ENCODE measurements at regions not wholly inside any gene's neighbourhood (a gene's known extent, or its start where the extent isn't known, plus 50 kb on each side); places are given as distances from the start of the nearest gene placed in this dataset.

GRCh38 chr6:6882592-6882991 lies 225.2 kb upstream of the RREB1 start:
- Mint-ChIP-seq H3K27ac (no peak overlapping the region), H3K4me3 (no peak overlapping the region), H3K27me3 (no peaks in the 10 kb centered on the region), H3K9me3 (no peaks in the 10 kb centered on the region), H3K36me3 (no peaks in the 10 kb centered on the region), H3K4me1 (peaks cover 9% of the 10 kb centered on the region)
- DNase-seq (ENCODE audit: low spot score in 2 of 2) (no peak), ATAC-seq (ENCODE audit: low read depth) (no peak)

GRCh38 chr6:6883011-6883410 lies 224.8 kb upstream of the RREB1 start:
- no peak overlapping the region for H3K27ac Mint-ChIP-seq

DNA sequence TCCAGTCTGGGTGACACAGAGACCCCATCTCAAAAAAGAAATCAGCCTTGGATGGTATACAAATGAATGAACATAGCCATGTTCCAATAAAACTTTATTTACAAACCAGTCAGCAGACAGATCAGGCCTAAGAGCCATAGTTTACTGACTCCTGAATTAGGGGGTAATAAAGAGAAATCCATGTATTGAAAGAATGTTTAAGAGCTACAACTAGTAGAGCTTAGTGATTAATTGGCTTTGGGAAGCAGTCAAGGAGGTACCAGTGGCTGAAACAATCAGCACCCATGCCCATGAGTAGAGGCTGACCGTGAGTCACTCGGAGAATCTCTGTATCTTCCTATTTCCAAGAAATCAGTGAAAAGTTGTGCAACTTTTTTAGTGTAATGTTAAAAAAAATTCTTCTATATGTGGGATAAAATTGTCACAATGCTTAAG lies 223.6 kb upstream of the RREB1 start:
- DNase-seq (ENCODE audit: low spot score in 2 of 2) (no peak), ATAC-seq (ENCODE audit: low read depth) (no peak)
- no peak overlapping the region for H3K4me3 Mint-ChIP-seq
- no peaks in the 10 kb centered on the region for H3K27me3 Mint-ChIP-seq
- no peaks in the 10 kb centered on the region for H3K36me3 Mint-ChIP-seq
- H3K9me3 Mint-ChIP-seq: no peaks in the 10 kb centered on the region
- no peak overlapping the region for H3K27ac Mint-ChIP-seq
- H3K4me1 Mint-ChIP-seq: peaks cover 5% of the 10 kb centered on the region

More at GRCh38 chr6:6883011-6883410, 224.8 kb upstream of the RREB1 start:
- ATAC-seq (ENCODE audit: low read depth) (no peak), DNase-seq (ENCODE audit: low spot score in 2 of 2) (no peak)
- no peak overlapping the region for H3K4me3 Mint-ChIP-seq
- H3K9me3 Mint-ChIP-seq: no peaks in the 10 kb centered on the region
- H3K27me3 Mint-ChIP-seq: no peaks in the 10 kb centered on the region
- H3K4me1 Mint-ChIP-seq: peaks cover 9% of the 10 kb centered on the region
- no peaks in the 10 kb centered on the region for H3K36me3 Mint-ChIP-seq

GRCh38 chr6:6884916-6885315 lies 222.8 kb upstream of the RREB1 start:
- Mint-ChIP-seq H3K9me3 (no peaks in the 10 kb centered on the region), H3K4me3 (no peak overlapping the region), H3K27ac (no peak overlapping the region), H3K4me1 (no peaks in the 10 kb centered on the region), H3K36me3 (no peaks in the 10 kb centered on the region), H3K27me3 (no peaks in the 10 kb centered on the region)
- DNase-seq (ENCODE audit: low spot score in 2 of 2) (no peak), ATAC-seq (ENCODE audit: low read depth) (no peak)

DNA sequence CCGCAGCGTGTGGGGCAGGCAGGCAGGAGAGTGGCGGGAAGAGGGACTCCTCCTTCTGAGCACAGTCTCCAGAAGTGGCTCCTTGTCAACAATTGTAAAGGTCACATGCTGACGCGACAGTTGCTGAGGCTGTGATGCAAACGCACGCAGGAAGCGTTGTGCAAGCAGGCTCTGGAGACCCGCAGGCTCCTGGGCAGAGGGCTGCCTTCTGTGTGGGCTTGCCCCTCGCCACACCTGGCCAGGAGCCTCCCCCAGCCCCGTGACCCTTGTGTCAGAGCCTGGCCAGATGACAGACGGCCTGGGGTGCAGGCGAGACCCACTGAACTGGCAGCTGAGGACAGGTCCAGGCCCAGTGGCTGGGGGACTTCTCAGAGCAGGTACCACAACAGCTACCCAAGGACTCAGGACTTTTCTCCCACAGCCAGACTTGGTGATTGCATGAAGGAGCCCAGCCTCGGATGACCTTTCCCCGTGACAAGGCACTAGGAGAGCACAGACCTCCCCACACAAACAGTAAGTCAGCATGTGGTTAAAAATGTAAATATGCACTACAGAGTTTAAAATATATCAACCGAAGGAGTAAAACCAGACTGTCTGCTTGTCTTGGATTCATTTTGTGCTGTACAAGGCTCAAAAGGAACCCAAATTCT lies 222.1 kb upstream of the RREB1 start:
- Mint-ChIP-seq H3K4me3 (no peak overlapping the region), H3K27ac (no peak overlapping the region)
- no peak for ATAC-seq (ENCODE audit: low read depth)

GRCh38 chr6:6886171-6886885 lies 221.4 kb upstream of the RREB1 start:
- no peaks in the 10 kb centered on the region for H3K36me3 Mint-ChIP-seq
- DNase-seq (ENCODE audit: low spot score in 2 of 2): no peak
- no peaks in the 10 kb centered on the region for H3K4me1 Mint-ChIP-seq
- H3K27me3 Mint-ChIP-seq: no peaks in the 10 kb centered on the region
- no peak for ATAC-seq (ENCODE audit: low read depth)
- no peaks in the 10 kb centered on the region for H3K9me3 Mint-ChIP-seq
- no peak overlapping the region for H3K27ac Mint-ChIP-seq
- no peak overlapping the region for H3K4me3 Mint-ChIP-seq

More for the DNA sequence above, 222.1 kb upstream of the RREB1 start:
- Mint-ChIP-seq H3K36me3 (no peaks in the 10 kb centered on the region), H3K4me1 (no peaks in the 10 kb centered on the region), H3K9me3 (no peaks in the 10 kb centered on the region), H3K27me3 (no peaks in the 10 kb centered on the region)
- DNase-seq (ENCODE audit: low spot score in 2 of 2): no peak

DNA sequence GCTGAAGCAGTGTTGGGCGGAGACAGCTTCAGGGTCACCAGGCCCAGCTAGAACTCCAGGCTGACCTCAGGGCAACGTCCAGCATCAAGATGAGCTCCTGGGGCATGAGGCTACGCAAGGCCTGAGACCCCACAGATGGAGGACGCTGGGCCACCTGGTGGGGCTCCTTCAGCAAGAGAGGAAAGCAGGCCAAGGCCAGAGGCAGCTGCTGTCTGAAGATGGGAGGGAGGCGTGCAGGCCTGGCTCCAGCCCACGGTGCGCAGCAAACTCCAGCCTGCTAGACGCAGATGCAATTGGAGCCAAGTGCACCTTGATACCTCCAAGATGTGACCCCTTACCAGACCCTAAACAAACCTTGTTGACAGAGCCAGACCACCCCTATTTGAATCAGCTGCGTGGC lies 220.9 kb upstream of the RREB1 start:
- no peaks in the 10 kb centered on the region for H3K36me3 Mint-ChIP-seq
- H3K4me3 Mint-ChIP-seq: no peak overlapping the region
- H3K4me1 Mint-ChIP-seq: no peaks in the 10 kb centered on the region
- DNase-seq (ENCODE audit: low spot score in 2 of 2) (no peak), ATAC-seq (ENCODE audit: low read depth) (no peak)
- H3K27ac Mint-ChIP-seq: no peak overlapping the region
- H3K27me3 Mint-ChIP-seq: no peaks in the 10 kb centered on the region
- H3K9me3 Mint-ChIP-seq: no peaks in the 10 kb centered on the region

DNA sequence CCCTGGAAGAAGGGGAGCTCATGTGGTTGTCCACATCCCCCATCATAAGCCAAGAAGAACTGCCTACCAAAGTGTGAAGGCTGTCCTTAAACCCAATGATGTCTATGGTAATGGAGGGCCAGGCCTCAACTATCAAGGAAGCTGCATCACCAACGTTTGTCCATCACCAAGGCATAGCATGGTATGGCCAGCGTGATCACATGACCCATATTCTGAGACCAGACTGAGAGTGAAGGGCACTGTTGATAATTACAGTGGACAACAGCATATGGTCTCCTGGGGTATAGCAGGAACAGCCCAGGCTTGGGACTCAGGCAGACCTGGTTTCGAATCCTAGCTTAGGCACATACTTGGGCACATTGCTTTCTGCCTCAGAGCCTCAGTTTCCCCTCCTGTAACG lies 218.2 kb upstream of the RREB1 start:
- H3K36me3 Mint-ChIP-seq: no peaks in the 10 kb centered on the region
- no peak overlapping the region for H3K27ac Mint-ChIP-seq
- no peak for DNase-seq (ENCODE audit: low spot score in 2 of 2)
- H3K4me3 Mint-ChIP-seq: no peak overlapping the region
- H3K27me3 Mint-ChIP-seq: peaks cover 3% of the 10 kb centered on the region
- no peaks in the 10 kb centered on the region for H3K9me3 Mint-ChIP-seq
- H3K4me1 Mint-ChIP-seq: no peaks in the 10 kb centered on the region
- no peak for ATAC-seq (ENCODE audit: low read depth)

DNA sequence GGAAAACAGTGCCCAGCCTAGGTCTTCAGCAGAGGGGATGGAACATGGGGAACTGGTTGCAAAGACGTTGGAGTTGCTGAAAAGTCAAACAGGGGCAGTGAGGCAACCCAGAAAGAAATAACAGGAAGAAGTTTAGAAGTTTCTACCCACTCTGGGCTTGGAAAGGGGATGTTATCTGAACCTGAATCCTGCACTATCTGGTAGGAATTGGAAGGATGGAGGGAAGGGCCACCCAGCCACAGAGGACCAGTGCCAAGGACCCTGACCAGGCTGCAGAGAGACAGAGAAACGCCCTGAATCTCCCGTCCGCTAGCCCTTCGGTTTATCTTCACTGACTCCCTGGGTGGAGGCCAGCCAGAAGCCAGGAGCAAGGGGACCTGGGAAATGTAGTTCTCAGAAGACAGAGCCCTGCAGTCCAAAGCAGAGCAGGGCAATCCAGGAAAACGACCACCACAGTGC lies 217.3 kb upstream of the RREB1 start:
- no peak for ATAC-seq (ENCODE audit: low read depth)
- no peak overlapping the region for H3K27ac Mint-ChIP-seq
- no peaks in the 10 kb centered on the region for H3K9me3 Mint-ChIP-seq
- no peak overlapping the region for H3K4me3 Mint-ChIP-seq
- H3K27me3 Mint-ChIP-seq: peaks cover 3% of the 10 kb centered on the region
- no peak for DNase-seq (ENCODE audit: low spot score in 2 of 2)
- H3K36me3 Mint-ChIP-seq: no peaks in the 10 kb centered on the region
- H3K4me1 Mint-ChIP-seq: no peaks in the 10 kb centered on the region

GRCh38 chr6:6891125-6891721 lies 216.5 kb upstream of the RREB1 start:
- DNase-seq (ENCODE audit: low spot score in 2 of 2): no peak
- H3K9me3 Mint-ChIP-seq: no peaks in the 10 kb centered on the region
- no peak for ATAC-seq (ENCODE audit: low read depth)
- H3K27me3 Mint-ChIP-seq: peaks cover 3% of the 10 kb centered on the region
- H3K4me3 Mint-ChIP-seq: no peak overlapping the region
- no peaks in the 10 kb centered on the region for H3K4me1 Mint-ChIP-seq
- no peaks in the 10 kb centered on the region for H3K36me3 Mint-ChIP-seq
- H3K27ac Mint-ChIP-seq: no peak overlapping the region

DNA sequence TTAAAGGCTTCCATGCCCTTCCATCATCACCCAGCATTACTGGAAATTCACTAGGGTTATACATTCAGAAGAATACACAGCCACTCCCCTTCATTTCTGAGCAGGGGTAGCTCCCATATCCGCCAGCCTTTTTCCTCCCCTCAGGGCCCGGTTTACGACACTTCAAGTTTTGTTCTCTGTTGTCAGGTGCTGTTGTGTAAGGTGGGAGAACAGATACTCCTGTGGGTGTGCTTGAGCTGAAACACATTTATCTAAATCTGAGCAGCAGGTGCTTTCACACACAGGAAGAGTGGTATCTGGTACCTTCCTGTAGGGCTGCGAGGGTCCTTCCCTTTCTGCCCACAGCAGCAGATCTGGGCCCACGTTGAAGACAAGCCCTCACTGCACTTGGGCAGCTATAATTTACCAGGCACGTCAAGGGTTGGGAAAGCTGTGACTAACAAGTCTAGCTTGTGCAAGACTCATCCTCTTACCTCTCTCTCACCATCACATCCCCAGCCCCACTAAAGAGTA lies 215.8 kb upstream of the RREB1 start:
- Mint-ChIP-seq H3K36me3 (no peaks in the 10 kb centered on the region), H3K9me3 (no peaks in the 10 kb centered on the region), H3K27ac (no peak overlapping the region), H3K27me3 (peaks cover 3% of the 10 kb centered on the region), H3K4me1 (no peaks in the 10 kb centered on the region), H3K4me3 (no peak overlapping the region)
- ATAC-seq (ENCODE audit: low read depth): no peak
- no peak for DNase-seq (ENCODE audit: low spot score in 2 of 2)

DNA sequence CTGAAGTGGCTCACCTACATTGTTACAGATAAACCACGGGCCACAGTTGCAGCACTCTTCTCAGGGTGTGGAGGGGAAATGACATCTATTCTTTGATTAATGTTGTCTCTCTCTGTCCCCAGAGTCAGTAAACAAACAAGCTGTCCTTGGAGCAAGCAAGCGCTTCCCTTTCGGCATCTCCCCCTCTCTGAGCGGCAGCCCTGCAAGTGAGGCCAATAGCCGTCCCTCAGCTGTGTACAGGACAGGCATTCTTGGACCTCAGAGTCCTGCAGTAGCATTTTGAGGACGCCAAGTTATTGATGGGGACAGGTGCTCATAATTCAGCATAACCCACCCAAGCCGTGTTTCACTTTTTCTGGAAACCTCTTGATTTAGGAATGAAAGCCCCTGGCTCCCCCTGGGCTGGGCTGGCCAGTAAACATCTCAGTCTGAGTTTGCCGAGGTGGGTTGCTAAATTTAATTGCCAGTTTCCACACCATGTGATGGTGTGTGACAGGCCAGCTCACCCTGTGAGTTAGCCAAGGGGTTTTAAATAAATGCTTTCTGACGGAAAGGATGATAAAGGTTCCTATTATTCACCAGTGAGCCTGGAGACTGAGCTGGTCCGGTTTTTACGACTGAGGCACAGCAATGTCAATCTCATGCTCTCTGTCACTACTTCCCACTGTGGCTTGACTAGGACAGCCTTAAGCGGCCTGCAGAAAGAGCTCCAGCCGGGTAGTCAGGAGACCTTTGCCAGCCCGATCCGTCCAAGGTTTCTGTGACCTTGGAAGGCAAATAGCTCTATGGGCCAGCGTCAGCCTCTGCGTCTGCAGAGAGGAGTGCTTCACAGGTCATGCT lies 214.8 kb upstream of the RREB1 start:
- DNase-seq (ENCODE audit: low spot score in 2 of 2): no peak
- no peak for ATAC-seq (ENCODE audit: low read depth)
- Mint-ChIP-seq H3K4me3 (no peak overlapping the region), H3K4me1 (no peaks in the 10 kb centered on the region), H3K27ac (no peak overlapping the region), H3K36me3 (no peaks in the 10 kb centered on the region), H3K9me3 (no peaks in the 10 kb centered on the region), H3K27me3 (peaks cover 3% of the 10 kb centered on the region)

DNA sequence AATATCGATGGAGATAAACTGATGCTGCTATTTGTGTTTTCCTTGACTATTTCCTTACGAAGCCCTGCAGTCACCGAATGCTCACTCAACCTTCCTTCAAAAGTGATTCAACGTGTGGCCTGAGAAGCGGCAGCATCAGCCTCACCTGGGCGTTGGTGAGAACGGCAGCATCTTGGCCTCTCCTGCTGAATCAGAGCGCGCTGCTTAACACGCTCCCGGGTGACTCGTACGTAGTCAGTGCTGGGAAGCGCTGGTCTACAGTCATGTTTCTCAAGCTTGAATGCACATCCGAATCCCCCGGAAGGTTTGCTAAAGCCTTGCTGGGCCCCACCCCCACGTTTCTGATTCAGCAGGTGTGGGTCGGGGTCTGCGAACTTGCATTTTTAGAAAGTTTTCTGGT lies 214.1 kb upstream of the RREB1 start:
- no peak overlapping the region for H3K27ac Mint-ChIP-seq
- H3K36me3 Mint-ChIP-seq: no peaks in the 10 kb centered on the region
- H3K9me3 Mint-ChIP-seq: no peaks in the 10 kb centered on the region
- no peaks in the 10 kb centered on the region for H3K4me1 Mint-ChIP-seq
- ATAC-seq (ENCODE audit: low read depth) (no peak), DNase-seq (ENCODE audit: low spot score in 2 of 2) (no peak)
- no peak overlapping the region for H3K4me3 Mint-ChIP-seq
- H3K27me3 Mint-ChIP-seq: peaks cover 3% of the 10 kb centered on the region

GRCh38 chr6:6895929-6896328 lies 211.8 kb upstream of the RREB1 start:
- H3K4me1 Mint-ChIP-seq: peaks cover 2% of the 10 kb centered on the region

More at GRCh38 chr6:6895929-6896328, 211.8 kb upstream of the RREB1 start:
- DNase-seq (ENCODE audit: low spot score in 2 of 2): no peak
- Mint-ChIP-seq H3K9me3 (no peaks in the 10 kb centered on the region), H3K27ac (no peak overlapping the region), H3K27me3 (peaks cover 3% of the 10 kb centered on the region), H3K36me3 (no peaks in the 10 kb centered on the region), H3K4me3 (no peak overlapping the region)
- ATAC-seq (ENCODE audit: low read depth): no peak

All from memory B cell (primary cell).